K562 (cell line): ENCODE measurements at regions not wholly inside any gene's neighbourhood (a gene's known extent, or its start where the extent isn't known, plus 50 kb on each side); places are given as distances from the start of the nearest gene placed in this dataset.

Experiments
- CTCF ChIP-seq, 3 experiments: IDR thresholded peaks in 2 of 3; conservative IDR thresholded peaks in 1 of 3; 2 replicates each; pipeline ENCODE4 v1.5.1; 2011 to 2012; ENCODE audit warnings: low read length in 3 of 3, mild to moderate bottlenecking in 3 of 3, control low read depth in 2 of 3, improper control_type of control experiment in 1 of 3, inconsistent platforms in 1 of 3, low read depth in 1 of 3, mixed read lengths in 1 of 3, moderate library complexity in 1 of 3; ENCODE audit not compliant: insufficient read depth in 2 of 3
- FOXM1 ChIP-seq, 2 experiments: fragments of 450-650 bp in 1 of 2; sonication (generic) in 1 of 2; formaldehyde crosslinking in 1 of 2; IDR thresholded peaks; 2 replicates each; pipeline versions ENCODE4 v1.6.1 to v1.9.0; 2017 to 2022; ENCODE audit warnings: low read depth in 2 of 2, mild to moderate bottlenecking in 2 of 2, missing genetic modification reagents in 1 of 2, moderate library complexity in 1 of 2
- JUN ChIP-seq, 2 experiments: sonication (generic) in 1 of 2; formaldehyde crosslinking in 1 of 2; IDR thresholded peaks; 2 replicates each; pipeline versions ENCODE4 v1.6.1 to v1.8.0; 2012 to 2022; ENCODE audit warnings: borderline replicate concordance in 2 of 2, mild to moderate bottlenecking in 2 of 2, improper control_type of control experiment in 1 of 2, low read depth in 1 of 2, low read length in 1 of 2, missing genetic modification reagents in 1 of 2
- JUND ChIP-seq, 2 experiments: IDR thresholded peaks; 2 replicates in 1 of 2; 3 replicates in 1 of 2; pipeline ENCODE4 v1.6.1; 2011; ENCODE audit warnings: borderline replicate concordance in 2 of 2, low read depth in 2 of 2, low read length in 2 of 2, improper control_type of control experiment in 1 of 2, missing biosample characterization in 1 of 2, missing genetic modification characterization in 1 of 2, missing genetic modification reagents in 1 of 2
- MAX ChIP-seq: sonication (generic); formaldehyde crosslinking; IDR thresholded peaks from 2 replicates; pipeline ENCODE4 v1.9.0; 2022; ENCODE audit warnings: mild to moderate bottlenecking, missing genetic modification reagents
- POLR2AphosphoS2 ChIP-seq: IDR thresholded peaks from 2 replicates; pipeline ENCODE4 v1.6.1; 2012; ENCODE audit warnings: low read length, improper control_type of control experiment
- POLR2AphosphoS5 ChIP-seq: IDR thresholded peaks from 2 replicates; pipeline ENCODE4 v1.6.1; 2011; ENCODE audit warnings: mild to moderate bottlenecking, low read depth, low read length, moderate library complexity; ENCODE audit not compliant: control insufficient read depth, insufficient read depth
- RAD21 ChIP-seq, 2 experiments: fragments of 250-450 bp in 1 of 2; fragments of 450-650 bp in 1 of 2; sonication (Bioruptor Pico) in 1 of 2; formaldehyde crosslinking in 1 of 2; IDR thresholded peaks in 1 of 2; conservative IDR thresholded peaks in 1 of 2; 2 replicates each; pipeline versions ENCODE4 v1.4.0 to v1.8.0; 2020 to 2022; ENCODE audit warnings: mild to moderate bottlenecking in 2 of 2, moderate library complexity in 1 of 2
- SMARCE1 ChIP-seq: fragments of 450-650 bp; IDR thresholded peaks from 2 replicates; pipeline ENCODE4 v1.7.1; 2016; ENCODE audit warnings: mild to moderate bottlenecking
- SP1 ChIP-seq: sonication (generic); formaldehyde crosslinking; IDR thresholded peaks from 2 replicates; pipeline ENCODE4 v1.8.1; 2022; ENCODE audit warnings: mild to moderate bottlenecking, missing genetic modification reagents
- TRIM24 ChIP-seq, 2 experiments: fragments of 450-650 bp; IDR thresholded peaks; 2 replicates each; pipeline ENCODE4 v1.6.1; 2016

DNA sequence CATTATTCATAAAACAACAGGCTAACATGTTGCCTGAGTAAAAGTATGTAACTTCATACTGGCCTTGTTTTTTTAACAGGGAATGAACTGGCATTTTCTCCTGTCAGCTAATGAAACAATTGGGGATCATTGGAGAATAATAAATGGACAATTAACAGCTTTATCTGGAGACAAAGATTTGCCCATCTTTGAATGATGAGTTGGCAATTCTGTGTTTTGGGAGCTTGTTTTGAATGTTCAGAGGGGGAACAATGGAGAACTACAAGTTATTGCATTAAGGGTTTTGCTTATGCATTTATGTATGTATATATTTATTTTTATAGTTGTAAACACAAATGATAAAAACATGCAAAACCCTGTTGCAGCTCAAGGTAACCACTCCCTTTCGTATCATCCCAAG, 150.3 kb downstream of the CBLN4 start:
- TF ChIP-seq RAD21 (CRISPR knock-in tag; conservative IDR thresholded peaks at IDR 0.05 in 1 of 2, IDR thresholded peaks at IDR 0.05 in 1 of 2) = no peak
- no peak for TF ChIP-seq JUN (IDR thresholded peaks at IDR 0.05; ENCODE audit: borderline replicate concordance, low read depth, low read length)
- no peak for TF ChIP-seq JUN (CRISPR knock-in tag; IDR thresholded peaks at IDR 0.05; ENCODE audit: borderline replicate concordance)
- no peak for TF ChIP-seq CTCF (IDR thresholded peaks at IDR 0.05 in 2 of 3, conservative IDR thresholded peaks at IDR 0.05 in 1 of 3; ENCODE audit: insufficient read depth in 2 of 3, low read depth in 1 of 3, low read length in 3 of 3)
- TF ChIP-seq FOXM1 (IDR thresholded peaks at IDR 0.05; ENCODE audit: low read depth) = no peak
- no peak for TF ChIP-seq FOXM1 (CRISPR knock-in tag; IDR thresholded peaks at IDR 0.05; ENCODE audit: low read depth)
- TF ChIP-seq SP1 = no peak
- no peak for TF ChIP-seq JUND (IDR thresholded peaks at IDR 0.05; ENCODE audit: borderline replicate concordance, low read depth, low read length)
- no peak for TF ChIP-seq JUND (tag; IDR thresholded peaks at IDR 0.05; ENCODE audit: borderline replicate concordance, low read depth, low read length)
- TF ChIP-seq POLR2AphosphoS5 = no peak
- no peak for TF ChIP-seq SMARCE1
- TF ChIP-seq POLR2AphosphoS2 = no peak
- no peak for TF ChIP-seq MAX (CRISPR knock-in tag)
- no peak for TF ChIP-seq TRIM24 (IDR thresholded peaks at IDR 0.05)
